Mesendoderm (in vitro differentiated cells): ENCODE measurements at regions not wholly inside any gene's neighbourhood (a gene's known extent, or its start where the extent isn't known, plus 50 kb on each side); places are given as distances from the start of the nearest gene placed in this dataset.
A peak's percentile ranks its signal among the peaks of the same experiment; 100 is the strongest.

ENCODE experiments used
- DNase-seq: peaks from one replicate; pipeline ENCODE4 v3.0.0; 2013
- H2AK5ac ChIP-seq: 2 replicates; pipeline ENCODE4 v1.6.1; 2013; ENCODE audit warnings: low read length, inconsistent platforms
- H2BK120ac ChIP-seq: 2 replicates; pipeline ENCODE4 v1.6.1; 2013; ENCODE audit warnings: low read depth, mild to moderate bottlenecking, low read length, moderate library complexity, mixed read lengths
- H2BK15ac ChIP-seq: replicated peaks from 2 replicates; pipeline ENCODE4 v1.6.1; 2013; ENCODE audit warnings: low read depth, mild to moderate bottlenecking, moderate library complexity
- H2BK5ac ChIP-seq: 2 replicates; pipeline ENCODE4 v1.6.1; 2013; ENCODE audit warnings: low read length, inconsistent platforms
- H3K18ac ChIP-seq: 2 replicates; pipeline ENCODE4 v1.6.1; 2013; ENCODE audit warnings: mild to moderate bottlenecking, low read length, mixed read lengths
- H3K23ac ChIP-seq: one replicate; pipeline ENCODE4 v1.6.1; 2013; ENCODE audit warnings: low read length
- H3K27ac ChIP-seq: 2 replicates; pipeline ENCODE4 v1.5.1; 2013; ENCODE audit warnings: low read depth, mild to moderate bottlenecking, inconsistent platforms, low read length, moderate library complexity
- H3K27me3 ChIP-seq: 2 replicates; pipeline ENCODE4 v1.6.1; 2013; ENCODE audit warnings: low read length, control low read depth, mild to moderate bottlenecking, inconsistent platforms; ENCODE audit not compliant: insufficient read depth, poor library complexity
- H3K36me3 ChIP-seq: 2 replicates; pipeline ENCODE4 v1.6.1; 2013; ENCODE audit warnings: low read length, inconsistent platforms; ENCODE audit not compliant: control insufficient read depth, insufficient read depth
- H3K4ac ChIP-seq: one replicate; pipeline ENCODE4 v1.6.1; 2013; ENCODE audit warnings: low read depth, mild to moderate bottlenecking, low read length, moderate library complexity
- H3K4me1 ChIP-seq: 2 replicates; pipeline ENCODE4 v1.6.1; 2013; ENCODE audit warnings: low read depth, low read length, inconsistent platforms; ENCODE audit not compliant: control insufficient read depth
- H3K4me2 ChIP-seq: 2 replicates; pipeline ENCODE4 v1.6.1; 2013; ENCODE audit warnings: low read length
- H3K4me3 ChIP-seq: 2 replicates; pipeline ENCODE4 v1.5.1; 2013; ENCODE audit warnings: mild to moderate bottlenecking, low read length
- H3K56ac ChIP-seq: one replicate; pipeline ENCODE4 v1.6.1; 2013; ENCODE audit warnings: low read length
- H3K79me1 ChIP-seq: 2 replicates; pipeline ENCODE4 v1.6.1; 2013; ENCODE audit warnings: low read length, inconsistent platforms
- H3K79me2 ChIP-seq: 2 replicates; pipeline ENCODE4 v1.6.1; 2013; ENCODE audit warnings: mild to moderate bottlenecking, low read length; ENCODE audit not compliant: control insufficient read depth, insufficient read depth
- H3K9ac ChIP-seq: 2 replicates; pipeline ENCODE4 v1.6.1; 2013; ENCODE audit warnings: low read length, inconsistent platforms
- H4K5ac ChIP-seq: one replicate; pipeline ENCODE4 v1.6.1; 2013; ENCODE audit warnings: low read length
- H4K8ac ChIP-seq: one replicate; pipeline ENCODE4 v1.6.1; 2013; ENCODE audit warnings: low read depth, mild to moderate bottlenecking, control low read depth, low read length, moderate library complexity
- WGBS: extraction: QIAGEN DNeasy Blood & Tissue Kit; methylation state at CpG from one replicate; pipeline ENCODE4 v1.1.7; 2013; ENCODE audit warnings: low lambda C conversion rate, missing lambda C conversion rate; ENCODE audit not compliant: insufficient coverage; ENCODE audit errors: extremely low coverage; 5-methylcytosine and 5-hydroxymethylcytosine counted together

- Histone ChIP-seq H2BK15ac (no peak overlapping the region), H3K79me2 (no peaks in the 10 kb centered on the region), H3K18ac (no peak overlapping the region), H3K4me2 (no peak overlapping the region), H3K4me1 (no peaks in the 10 kb centered on the region), H2AK5ac (no peak overlapping the region), H3K56ac (no peak overlapping the region), H3K9ac (no peak overlapping the region), H3K4me3 (no peak overlapping the region), H2BK5ac (no peak overlapping the region), H3K4ac (no peak overlapping the region), H4K5ac (no peak overlapping the region), H4K8ac (no peak overlapping the region), H2BK120ac (no peak overlapping the region), H3K79me1 (no peaks in the 10 kb centered on the region), H3K36me3 (no peaks in the 10 kb centered on the region), H3K23ac (no peak overlapping the region), H3K27me3 (no peaks in the 10 kb centered on the region), H3K27ac (no peak overlapping the region)
- WGBS: no CpG with 5 or more reads among the region's 6 CpGs
- DNase-seq: no peak
Observed at GRCh38 chr4:55722132-55722531, 86.0 kb upstream of the NMU start.

GRCh38 chr4:55723403-55723802 lies 87.3 kb upstream of the NMU start:
- Histone ChIP-seq H3K36me3 (no peaks in the 10 kb centered on the region), H3K27me3 (no peaks in the 10 kb centered on the region), H4K5ac (no peak overlapping the region), H3K4me2 (no peak overlapping the region), H3K18ac (no peak overlapping the region), H3K23ac (no peak overlapping the region), H2BK5ac (no peak overlapping the region), H3K9ac (no peak overlapping the region), H3K4me1 (no peaks in the 10 kb centered on the region), H3K79me2 (no peaks in the 10 kb centered on the region), H2AK5ac (no peak overlapping the region), H3K4me3 (no peak overlapping the region), H2BK120ac (no peak overlapping the region), H3K56ac (no peak overlapping the region), H3K79me1 (no peaks in the 10 kb centered on the region), H4K8ac (no peak overlapping the region), H3K4ac (no peak overlapping the region), H3K27ac (no peak overlapping the region), H2BK15ac (no peak overlapping the region)
- WGBS: no CpG with 5 or more reads among the region's 2 CpGs
- DNase-seq: no peak

- Histone ChIP-seq H2BK120ac (no peak overlapping the region), H3K27me3 (no peaks in the 10 kb centered on the region), H2BK15ac (no peak overlapping the region), H4K5ac (no peak overlapping the region), H4K8ac (no peak overlapping the region), H3K23ac (no peak overlapping the region), H3K18ac (no peak overlapping the region), H3K4me2 (no peak overlapping the region), H3K79me2 (no peaks in the 10 kb centered on the region), H3K56ac (no peak overlapping the region), H3K9ac (no peak overlapping the region), H2AK5ac (no peak overlapping the region), H3K36me3 (no peaks in the 10 kb centered on the region), H3K79me1 (no peaks in the 10 kb centered on the region), H3K4me1 (no peaks in the 10 kb centered on the region), H3K4ac (no peak overlapping the region), H3K4me3 (no peak overlapping the region), H3K27ac (no peak overlapping the region), H2BK5ac (no peak overlapping the region)
- no peak for DNase-seq
- no CpG with 5 or more reads among the region's 4 CpGs for WGBS
Observed at GRCh38 chr4:55725057-55725456, 89.0 kb upstream of the NMU start.

GRCh38 chr4:55727746-55728145 lies 91.6 kb upstream of the NMU start:
- no peak overlapping the region for H2BK120ac ChIP-seq
- no peak overlapping the region for H3K18ac ChIP-seq
- H3K4me1 ChIP-seq: no peaks in the 10 kb centered on the region
- H3K27me3 ChIP-seq: no peaks in the 10 kb centered on the region
- no peak overlapping the region for H3K4ac ChIP-seq
- no peak overlapping the region for H3K23ac ChIP-seq
- H4K5ac ChIP-seq: no peak overlapping the region
- no peak overlapping the region for H3K4me3 ChIP-seq
- no peak overlapping the region for H3K4me2 ChIP-seq
- H4K8ac ChIP-seq: no peak overlapping the region
- no CpG with 5 or more reads among the region's 2 CpGs for WGBS
- no peaks in the 10 kb centered on the region for H3K79me2 ChIP-seq
- no peaks in the 10 kb centered on the region for H3K36me3 ChIP-seq
- no peak overlapping the region for H2AK5ac ChIP-seq
- H2BK5ac ChIP-seq: no peak overlapping the region
- no peak overlapping the region for H3K9ac ChIP-seq
- no peak overlapping the region for H3K56ac ChIP-seq
- no peak overlapping the region for H2BK15ac ChIP-seq
- no peak overlapping the region for H3K27ac ChIP-seq
- no peaks in the 10 kb centered on the region for H3K79me1 ChIP-seq
- peak; percentile 32 for DNase-seq

- H3K18ac ChIP-seq: no peak overlapping the region
- no peak overlapping the region for H3K56ac ChIP-seq
- no peak overlapping the region for H3K4me2 ChIP-seq
- no peak overlapping the region for H3K27ac ChIP-seq
- no peak overlapping the region for H2BK120ac ChIP-seq
- no peak overlapping the region for H3K4me3 ChIP-seq
- no peaks in the 10 kb centered on the region for H3K27me3 ChIP-seq
- no CpG with 5 or more reads among the region's 5 CpGs for WGBS
- H2AK5ac ChIP-seq: no peak overlapping the region
- H4K8ac ChIP-seq: no peak overlapping the region
- H2BK5ac ChIP-seq: no peak overlapping the region
- H3K79me1 ChIP-seq: no peaks in the 10 kb centered on the region
- peak; percentile 7 for DNase-seq
- no peak overlapping the region for H2BK15ac ChIP-seq
- no peak overlapping the region for H3K23ac ChIP-seq
- H3K4ac ChIP-seq: no peak overlapping the region
- H3K79me2 ChIP-seq: no peaks in the 10 kb centered on the region
- H3K9ac ChIP-seq: no peak overlapping the region
- no peaks in the 10 kb centered on the region for H3K36me3 ChIP-seq
- no peak overlapping the region for H4K5ac ChIP-seq
- H3K4me1 ChIP-seq: no peaks in the 10 kb centered on the region
Observed at GRCh38 chr4:55729351-55730279, 90.0 kb upstream of the EXOC1L start.
